Immature natural killer cell (primary cell): ENCODE measurements at regions not wholly inside any gene's neighbourhood (a gene's known extent, or its start where the extent isn't known, plus 50 kb on each side); places are given as distances from the start of the nearest gene placed in this dataset.

Source experiments
- DNase-seq, 3 donors: peaks; one replicate each; pipeline ENCODE4 v3.0.0; 2022; ENCODE audit warnings: mixed read lengths in 1 of 3
- H3K27ac Mint-ChIP-seq, 6 donors: one replicate each; pipeline ENCODE4 v1.8.0; 2020; ENCODE audit warnings: mixed read lengths in 6 of 6, mild to moderate bottlenecking in 5 of 6, inconsistent platforms in 4 of 6, moderate library complexity in 3 of 6
- H3K27me3 Mint-ChIP-seq, 3 donors: one replicate each; pipeline ENCODE4 v1.8.0; 2020 to 2021; ENCODE audit warnings: low read depth in 3 of 3, mild to moderate bottlenecking in 3 of 3, mixed read lengths in 3 of 3, moderate library complexity in 3 of 3, inconsistent platforms in 1 of 3
- H3K36me3 Mint-ChIP-seq, 3 donors: one replicate each; pipeline ENCODE4 v1.8.0; 2020; ENCODE audit warnings: mixed read lengths in 3 of 3, inconsistent platforms in 2 of 3, mild to moderate bottlenecking in 2 of 3
- H3K4me1 Mint-ChIP-seq, 2 donors: one replicate each; pipeline ENCODE4 v1.8.0; 2020; ENCODE audit warnings: inconsistent platforms in 2 of 2, mild to moderate bottlenecking in 2 of 2, mixed read lengths in 2 of 2, moderate library complexity in 1 of 2
- H3K4me3 Mint-ChIP-seq, 5 donors: one replicate each; pipeline ENCODE4 v1.8.0; 2020; ENCODE audit warnings: mild to moderate bottlenecking in 5 of 5, mixed read lengths in 5 of 5, inconsistent platforms in 3 of 5, moderate library complexity in 3 of 5
- H3K9me3 Mint-ChIP-seq, 6 donors: one replicate each; pipeline ENCODE4 v1.8.0; 2020; ENCODE audit warnings: mild to moderate bottlenecking in 6 of 6, mixed read lengths in 6 of 6, inconsistent platforms in 4 of 6, moderate library complexity in 3 of 6

DNA sequence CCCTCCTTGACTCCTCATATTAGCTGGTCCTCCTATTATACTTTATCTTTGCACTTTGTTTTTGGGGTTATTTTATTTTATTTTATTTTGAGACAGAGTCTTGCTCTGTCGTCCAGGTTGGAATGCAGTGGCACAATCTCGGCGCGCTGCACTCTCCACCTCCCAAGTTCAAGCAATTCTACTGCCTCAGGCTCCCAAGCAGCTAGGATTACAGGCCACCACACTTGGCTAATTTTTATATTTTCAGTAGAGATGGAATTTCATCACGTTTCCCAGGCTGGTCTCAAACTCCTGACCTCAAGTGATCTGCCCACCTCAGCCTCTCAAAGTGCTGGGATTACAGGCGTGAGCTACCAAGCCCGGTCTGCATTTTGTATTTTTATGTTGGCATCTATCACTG, 126.7 kb downstream of the FOXB1 start:
- Mint-ChIP-seq H3K27me3 (peaks cover 3 to 9% (median 4%) of the 10 kb centered on the region in 3 donors), H3K4me3 (no peak overlapping the region), H3K27ac (no peak overlapping the region), H3K36me3 (no peaks in the 10 kb centered on the region), H3K9me3 (no peaks in the 10 kb centered on the region), H3K4me1 (peaks cover 17 to 20% of the 10 kb centered on the region in 2 donors)
- DNase-seq, result no peak

DNA sequence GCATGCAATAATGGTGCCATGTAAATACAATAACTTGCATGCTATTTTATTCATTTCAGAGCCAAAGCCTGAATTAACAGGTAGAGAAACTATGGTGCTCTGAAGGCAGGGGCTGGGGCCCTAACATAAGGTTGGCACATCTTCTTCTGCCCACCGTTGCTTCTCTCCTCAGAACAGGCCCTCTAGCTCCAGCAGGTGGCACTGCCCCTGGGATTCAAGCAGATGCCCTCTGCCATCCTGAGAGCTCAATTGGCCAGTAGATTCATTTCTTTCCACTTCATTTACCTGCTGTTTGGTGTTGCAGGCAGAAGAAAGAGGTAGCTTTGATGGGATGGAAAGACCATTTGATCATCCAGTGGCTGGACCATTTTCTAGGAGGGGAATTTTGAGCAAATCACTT, 130.5 kb downstream of the FOXB1 start:
- Mint-ChIP-seq H3K36me3 (no peaks in the 10 kb centered on the region), H3K4me3 (no peak overlapping the region), H3K27me3 (peaks cover 2 to 6% (median 3%) of the 10 kb centered on the region in 3 donors), H3K4me1 (no peaks in the 10 kb centered on the region), H3K27ac (no peak overlapping the region), H3K9me3 (no peaks in the 10 kb centered on the region)
- DNase-seq, result no peak

DNA sequence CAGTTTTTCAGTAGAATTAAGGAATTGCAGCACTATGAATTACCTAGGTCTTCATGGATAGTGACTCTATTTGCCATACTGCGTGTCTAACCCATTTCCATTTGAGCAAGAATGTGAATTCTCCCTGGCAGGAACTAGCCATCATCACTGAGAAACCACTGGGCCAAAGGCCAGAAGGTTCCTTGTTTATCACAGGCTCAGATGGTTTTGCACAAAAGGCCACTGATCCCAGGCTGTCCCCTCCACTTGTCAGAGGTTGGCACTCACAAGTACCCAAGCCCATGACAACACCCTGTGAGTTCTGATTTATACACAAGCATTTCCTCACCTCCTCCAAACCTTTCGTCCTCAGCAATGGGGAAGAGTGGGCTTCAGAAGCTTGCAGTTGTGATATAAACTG, 131.8 kb downstream of the FOXB1 start:
- Mint-ChIP-seq H3K27ac (no peak overlapping the region), H3K9me3 (no peaks in the 10 kb centered on the region), H3K4me1 (no peaks in the 10 kb centered on the region), H3K4me3 (no peak overlapping the region), H3K27me3 (peaks cover 4 to 11% (median 5%) of the 10 kb centered on the region in 3 donors), H3K36me3 (no peaks in the 10 kb centered on the region)
- DNase-seq, result no peak

DNA sequence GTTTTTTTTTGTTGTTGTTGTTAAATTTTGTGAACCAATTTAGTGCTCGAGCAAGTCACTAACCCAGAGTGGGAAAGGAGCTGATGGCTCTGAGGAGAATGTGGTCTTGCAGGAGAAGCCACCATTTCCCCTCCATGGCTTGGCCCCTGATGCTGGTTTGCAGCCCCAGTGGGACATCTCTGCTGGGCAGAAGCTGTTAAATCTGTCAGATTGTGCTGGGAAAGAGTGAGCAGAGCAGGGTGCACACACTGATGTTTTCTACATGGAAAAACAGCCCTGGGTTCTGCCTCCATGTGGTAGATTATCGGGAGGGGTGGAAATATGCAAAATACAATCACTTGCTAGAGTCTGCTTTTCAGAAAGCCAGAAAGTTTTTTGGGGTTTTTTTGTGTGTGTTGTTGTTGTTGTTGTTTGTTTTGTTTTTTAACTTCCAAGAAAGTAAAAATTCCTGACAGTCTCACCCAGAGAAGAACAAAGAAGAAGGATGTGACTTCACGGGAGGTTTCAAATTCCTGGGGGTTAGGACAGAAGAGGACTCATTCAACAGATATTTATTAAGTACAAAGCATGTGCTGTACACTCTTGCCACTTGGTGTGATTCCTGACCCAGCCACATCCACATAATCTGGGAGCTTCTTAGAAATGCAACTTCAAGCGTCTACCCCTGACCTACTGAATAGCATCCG, 133.7 kb downstream of the FOXB1 start:
- no peaks in the 10 kb centered on the region for H3K36me3 Mint-ChIP-seq
- no peaks in the 10 kb centered on the region for H3K4me1 Mint-ChIP-seq
- peaks cover 5 to 16% (median 9%) of the 10 kb centered on the region in 3 donors for H3K27me3 Mint-ChIP-seq
- H3K27ac Mint-ChIP-seq, result no peak overlapping the region
- no peak for DNase-seq
- H3K9me3 Mint-ChIP-seq, result no peaks in the 10 kb centered on the region
- H3K4me3 Mint-ChIP-seq, result no peak overlapping the region

DNA sequence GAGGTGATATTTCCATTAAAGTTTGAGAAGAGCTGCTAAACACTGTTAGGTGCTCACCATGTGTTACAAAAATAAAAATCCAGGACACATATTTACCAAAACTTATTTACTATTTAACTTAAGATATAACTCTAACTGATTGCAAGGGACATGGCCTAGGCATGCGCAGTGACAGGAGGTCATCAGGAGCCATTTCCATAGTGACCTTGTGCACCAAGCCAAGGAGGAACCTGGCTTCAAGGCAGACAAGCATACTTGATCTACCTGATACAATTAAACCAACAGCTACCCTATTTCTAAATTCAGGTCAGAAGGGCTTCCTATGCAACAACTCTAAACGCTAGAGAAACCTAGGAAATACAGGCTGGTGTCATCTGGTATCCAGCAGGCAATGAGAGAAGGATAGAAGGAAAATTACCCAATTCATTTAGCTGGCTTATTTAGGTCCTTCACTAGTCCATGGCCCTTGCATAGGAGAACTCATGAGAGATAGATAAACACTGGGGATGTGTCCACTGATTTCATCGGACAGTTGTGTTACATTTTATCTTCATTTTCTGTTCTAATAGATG, 134.4 kb downstream of the FOXB1 start:
- Mint-ChIP-seq H3K9me3 (no peaks in the 10 kb centered on the region), H3K27ac (no peak overlapping the region), H3K36me3 (no peaks in the 10 kb centered on the region)

DNA sequence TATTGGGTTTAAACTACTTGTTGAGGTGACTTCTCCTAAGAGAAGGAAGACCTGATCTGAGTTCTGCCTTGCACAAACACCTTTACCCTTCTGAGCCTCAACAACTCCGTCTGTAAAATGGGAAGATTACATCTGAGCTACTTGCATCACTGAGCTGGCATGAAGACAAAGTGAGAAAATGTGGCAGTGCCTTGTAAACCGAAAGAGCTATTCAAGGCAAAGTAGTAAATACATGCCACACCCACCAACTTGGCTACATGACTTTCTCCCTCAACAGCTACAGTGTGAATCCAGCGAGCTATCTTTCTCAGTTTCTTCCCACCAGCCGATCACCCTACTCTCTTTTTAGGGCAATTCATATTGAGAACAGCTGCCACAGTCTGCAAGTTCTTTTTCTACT, 148.3 kb downstream of the FOXB1 start:
- no peaks in the 10 kb centered on the region for H3K9me3 Mint-ChIP-seq
- DNase-seq, result no peak
- no peaks in the 10 kb centered on the region for H3K36me3 Mint-ChIP-seq
- H3K27me3 Mint-ChIP-seq, result peaks cover 4 to 14% (median 4%) of the 10 kb centered on the region in 3 donors
- no peak overlapping the region for H3K4me3 Mint-ChIP-seq
- no peaks in the 10 kb centered on the region for H3K4me1 Mint-ChIP-seq
- no peak overlapping the region for H3K27ac Mint-ChIP-seq

More for the DNA sequence above, 134.4 kb downstream of the FOXB1 start:
- H3K4me1 Mint-ChIP-seq, result no peaks in the 10 kb centered on the region
- peaks cover 5 to 16% (median 9%) of the 10 kb centered on the region in 3 donors for H3K27me3 Mint-ChIP-seq
- H3K4me3 Mint-ChIP-seq, result no peak overlapping the region
- DNase-seq, result no peak

DNA sequence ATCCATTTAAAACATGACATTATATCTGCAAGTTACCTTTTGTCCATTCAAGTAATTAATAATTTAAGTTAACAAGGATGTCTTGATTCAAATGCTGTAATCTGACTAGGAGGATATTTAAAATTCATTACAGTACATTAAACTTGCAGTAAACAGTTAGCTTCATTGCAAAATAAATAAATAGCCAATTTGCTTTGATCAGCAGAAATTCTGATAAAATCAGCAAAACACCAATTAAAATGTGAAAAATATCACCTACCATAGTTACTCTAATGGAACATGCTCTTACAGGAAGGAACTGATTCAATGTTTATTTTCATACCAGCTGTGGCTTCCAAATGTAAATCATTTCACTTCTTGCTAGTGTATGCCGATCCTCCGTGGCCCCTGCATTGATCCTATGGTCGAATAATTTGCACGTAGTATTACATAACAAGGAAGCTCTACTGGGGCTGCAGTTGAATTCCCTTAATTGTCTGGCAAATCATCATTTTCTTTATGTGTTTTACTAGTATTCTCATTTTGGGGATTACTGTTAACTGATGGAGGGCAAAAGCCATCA, 150.7 kb downstream of the FOXB1 start:
- no peaks in the 10 kb centered on the region for H3K36me3 Mint-ChIP-seq
- no peak overlapping the region for H3K27ac Mint-ChIP-seq
- no peaks in the 10 kb centered on the region for H3K9me3 Mint-ChIP-seq
- DNase-seq, result no peak
- no peaks in the 10 kb centered on the region for H3K4me1 Mint-ChIP-seq
- peaks cover 4 to 9% (median 4%) of the 10 kb centered on the region in 3 donors for H3K27me3 Mint-ChIP-seq
- no peak overlapping the region for H3K4me3 Mint-ChIP-seq

DNA sequence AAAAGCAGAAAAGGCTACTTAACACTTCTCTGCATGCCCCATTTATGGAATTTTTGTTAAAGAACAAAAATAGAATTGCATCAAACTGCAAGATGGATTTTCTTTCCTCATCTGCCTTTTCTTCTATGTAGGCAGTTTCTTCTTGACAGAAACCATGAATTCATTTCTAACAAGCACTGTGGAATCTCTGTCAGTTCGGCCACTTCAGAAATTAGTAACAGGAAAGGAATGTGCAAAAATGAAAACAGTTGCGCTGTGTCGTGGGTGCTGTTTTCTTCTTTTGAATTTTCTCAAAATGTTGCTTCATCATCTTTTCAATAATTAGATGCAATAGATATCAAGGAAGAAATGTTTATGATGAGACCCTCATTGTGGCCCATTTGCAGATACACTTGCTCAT, 151.6 kb downstream of the FOXB1 start:
- H3K4me1 Mint-ChIP-seq, result no peaks in the 10 kb centered on the region
- no peaks in the 10 kb centered on the region for H3K9me3 Mint-ChIP-seq
- H3K4me3 Mint-ChIP-seq, result no peak overlapping the region
- DNase-seq, result no peak
- H3K27me3 Mint-ChIP-seq, result peaks cover 4 to 7% (median 4%) of the 10 kb centered on the region in 3 donors
- no peaks in the 10 kb centered on the region for H3K36me3 Mint-ChIP-seq
- H3K27ac Mint-ChIP-seq, result no peak overlapping the region

DNA sequence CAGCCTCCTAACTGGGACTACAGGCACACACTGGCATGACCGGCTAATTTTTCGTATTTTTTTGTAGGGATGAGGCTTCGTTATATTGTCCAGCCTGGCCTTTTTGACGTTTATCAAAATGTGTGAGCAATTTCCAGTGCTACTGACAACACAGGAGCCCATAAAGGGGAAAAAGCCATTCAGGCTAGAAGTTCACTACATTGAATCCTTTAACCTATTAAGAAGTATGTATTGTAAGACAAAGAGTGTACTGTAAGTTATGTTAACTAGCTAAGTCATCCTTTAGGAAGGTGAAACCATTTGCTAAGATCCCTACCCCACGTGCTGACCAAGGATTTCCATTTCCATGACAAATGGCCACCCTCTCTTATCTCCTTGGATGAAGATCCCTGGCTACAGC, 156.8 kb downstream of the FOXB1 start:
- H3K36me3 Mint-ChIP-seq, result no peaks in the 10 kb centered on the region
- H3K27ac Mint-ChIP-seq, result no peak overlapping the region

DNA sequence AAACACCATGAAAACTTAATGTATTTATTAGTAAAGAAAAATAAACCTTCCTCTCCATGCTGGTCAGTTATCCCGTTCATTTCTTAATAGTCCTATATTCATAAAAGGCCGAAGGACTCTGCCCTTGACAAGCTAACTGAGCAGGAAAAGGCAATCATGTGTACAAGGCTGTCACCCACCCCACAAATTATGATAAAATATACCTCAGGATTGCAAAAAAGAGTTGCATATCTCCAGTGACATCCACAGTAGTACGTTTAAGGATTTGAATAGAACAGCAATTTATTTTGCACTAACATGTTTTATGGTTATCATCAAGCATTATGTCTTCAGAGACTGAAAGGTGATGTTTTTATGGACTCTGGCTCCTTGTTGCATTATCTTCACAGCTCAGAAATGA, 157.6 kb downstream of the FOXB1 start:
- peaks cover 2 to 12% (median 10%) of the 10 kb centered on the region in 3 donors for H3K27me3 Mint-ChIP-seq

More for the DNA sequence above, 156.8 kb downstream of the FOXB1 start:
- no peak for DNase-seq
- H3K4me1 Mint-ChIP-seq, result no peaks in the 10 kb centered on the region
- H3K27me3 Mint-ChIP-seq, result peaks cover 2 to 12% (median 9%) of the 10 kb centered on the region in 3 donors
- H3K9me3 Mint-ChIP-seq, result no peaks in the 10 kb centered on the region
- H3K4me3 Mint-ChIP-seq, result no peak overlapping the region

DNA sequence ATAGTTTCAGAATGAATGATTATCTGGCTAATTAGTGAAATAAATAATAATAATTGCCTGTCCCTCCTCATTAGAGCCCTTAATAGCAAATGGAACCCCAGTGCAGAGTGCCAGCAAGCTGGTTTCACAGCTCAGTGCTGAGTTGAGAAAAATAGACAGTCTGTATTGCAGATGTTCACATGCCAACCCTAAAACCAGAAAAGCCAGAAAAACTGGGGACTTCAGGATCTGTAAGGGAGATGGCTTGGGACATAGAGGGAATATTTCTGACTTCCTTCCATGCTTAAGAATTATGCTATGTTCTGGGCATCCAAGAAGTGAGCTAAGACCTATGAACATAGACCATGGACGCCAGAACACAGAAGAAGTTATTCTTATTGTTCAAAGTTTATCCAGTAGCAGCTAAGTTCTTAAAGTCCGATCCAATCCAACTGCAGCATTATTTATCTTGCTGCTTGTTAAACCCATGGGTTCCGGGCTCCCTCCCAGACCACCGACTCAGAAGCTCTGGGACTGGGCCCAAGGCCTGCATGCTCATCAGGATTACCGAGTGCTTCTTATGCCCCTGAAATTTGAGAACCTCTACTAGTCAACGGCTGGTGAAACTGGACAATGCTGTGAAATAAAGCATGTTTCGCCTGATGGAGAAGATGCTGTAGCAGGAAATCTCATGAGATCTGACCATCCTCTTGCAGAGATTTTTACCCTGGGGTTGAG, 158.3 kb downstream of the FOXB1 start:
- no peaks in the 10 kb centered on the region for H3K36me3 Mint-ChIP-seq
- H3K4me3 Mint-ChIP-seq, result no peak overlapping the region
- H3K9me3 Mint-ChIP-seq, result no peaks in the 10 kb centered on the region
- H3K27me3 Mint-ChIP-seq, result peaks cover 2 to 12% (median 10%) of the 10 kb centered on the region in 3 donors
- H3K27ac Mint-ChIP-seq, result no peak overlapping the region
- no peak for DNase-seq
- H3K4me1 Mint-ChIP-seq, result no peaks in the 10 kb centered on the region

More for the DNA sequence above, 157.6 kb downstream of the FOXB1 start:
- Mint-ChIP-seq H3K4me1 (no peaks in the 10 kb centered on the region), H3K36me3 (no peaks in the 10 kb centered on the region), H3K9me3 (no peaks in the 10 kb centered on the region), H3K4me3 (no peak overlapping the region), H3K27ac (no peak overlapping the region)
- no peak for DNase-seq

DNA sequence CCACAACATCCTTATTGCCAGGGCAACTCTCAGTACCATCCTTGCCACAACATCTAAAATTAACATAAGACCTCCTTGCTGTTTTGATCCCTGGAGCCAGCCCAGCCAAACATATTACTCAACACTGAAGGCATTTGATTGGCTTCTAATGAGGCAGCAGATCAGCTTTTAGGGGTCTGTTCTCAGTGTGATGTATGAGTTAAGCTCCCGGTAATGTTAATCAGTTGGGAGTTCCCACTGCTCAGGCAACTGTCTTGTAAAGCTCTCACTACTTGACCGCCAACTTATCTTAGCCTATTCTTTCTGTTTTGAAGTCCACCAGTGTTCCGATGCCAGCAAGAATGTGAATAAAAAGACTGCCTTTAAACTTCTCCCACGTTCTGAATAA, 158.9 kb downstream of the FOXB1 start:
- no peaks in the 10 kb centered on the region for H3K4me1 Mint-ChIP-seq
- no peak overlapping the region for H3K27ac Mint-ChIP-seq
- no peak for DNase-seq
- no peaks in the 10 kb centered on the region for H3K36me3 Mint-ChIP-seq
- H3K9me3 Mint-ChIP-seq, result no peaks in the 10 kb centered on the region
- peaks cover 2 to 12% (median 10%) of the 10 kb centered on the region in 3 donors for H3K27me3 Mint-ChIP-seq
- no peak overlapping the region for H3K4me3 Mint-ChIP-seq

DNA sequence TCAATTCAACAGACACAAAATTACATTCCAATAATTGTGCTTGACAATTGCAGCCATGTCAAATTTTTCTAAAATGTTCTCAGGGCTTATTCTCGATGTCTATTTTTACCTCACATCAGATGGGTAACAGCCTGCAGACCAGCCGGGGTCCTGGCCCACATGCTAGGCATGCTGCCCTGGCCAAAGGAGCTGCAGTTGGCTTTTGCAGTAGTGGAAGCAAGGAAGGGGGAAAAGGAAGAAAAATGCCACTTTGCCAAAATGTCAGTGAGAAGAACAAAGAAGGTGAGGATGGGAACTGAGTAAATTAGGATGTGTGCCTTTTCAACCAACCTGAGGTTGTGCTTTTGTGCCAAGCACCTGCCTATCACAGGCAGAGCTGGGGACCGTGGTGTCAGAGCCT, 161.0 kb downstream of the FOXB1 start:
- no peak for DNase-seq
- H3K4me3 Mint-ChIP-seq, result no peak overlapping the region
- no peaks in the 10 kb centered on the region for H3K9me3 Mint-ChIP-seq
- no peaks in the 10 kb centered on the region for H3K4me1 Mint-ChIP-seq
- no peak overlapping the region for H3K27ac Mint-ChIP-seq
- H3K27me3 Mint-ChIP-seq, result peaks cover 2 to 12% (median 7%) of the 10 kb centered on the region in 3 donors
- H3K36me3 Mint-ChIP-seq, result no peaks in the 10 kb centered on the region

DNA sequence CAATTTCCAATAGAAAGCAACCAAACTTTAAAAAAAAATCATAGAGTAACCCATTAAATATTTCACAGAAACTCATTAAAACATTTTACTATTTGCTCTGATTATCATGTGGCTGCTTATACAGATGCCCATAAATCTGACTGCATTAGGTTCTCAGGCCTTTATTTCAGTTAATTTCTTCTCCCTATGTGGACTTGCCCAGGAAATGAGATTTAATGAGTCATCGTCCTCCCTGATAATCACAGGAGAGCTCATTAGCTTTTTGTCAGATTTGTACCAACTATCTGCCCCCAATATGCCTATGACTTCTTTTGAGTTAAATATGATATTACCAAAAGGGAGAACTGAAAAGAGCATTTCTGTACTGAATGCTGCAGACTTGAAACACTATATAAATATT, 168.0 kb downstream of the FOXB1 start:
- Mint-ChIP-seq H3K9me3 (no peaks in the 10 kb centered on the region), H3K27ac (no peak overlapping the region), H3K4me1 (no peaks in the 10 kb centered on the region), H3K4me3 (no peak overlapping the region), H3K36me3 (no peaks in the 10 kb centered on the region), H3K27me3 (peaks cover 3 to 11% (median 4%) of the 10 kb centered on the region in 3 donors)
- no peak for DNase-seq
